Esophagus squamous epithelium (tissue), 5 donors: ENCODE measurements at regions not wholly inside any gene's neighbourhood (a gene's known extent, or its start where the extent isn't known, plus 50 kb on each side); places are given as distances from the start of the nearest gene placed in this dataset.

Experiments
- DNase-seq: peaks from one replicate; lab custom pipeline; 2025; lab: John Stamatoyannopoulos, UW
- H3K27ac ChIP-seq, 4 donors: fragments of 200-600 bp; sonication (generic); one replicate each; pipeline ENCODE4 v1.5.1; 2016 to 2019; ENCODE audit warnings: mild to moderate bottlenecking in 1 of 4
- H3K27me3 ChIP-seq, 4 donors: fragments of 200-600 bp; sonication (generic); 1 replicate in 3 of 4; 2 replicates in 1 of 4; pipeline versions ENCODE4 v1.5.1 to v1.6.0; 2017 to 2021; ENCODE audit warnings: antibody characterized with exemption in 1 of 4
- H3K36me3 ChIP-seq, 3 donors: fragments of 200-600 bp; sonication (generic); one replicate each; pipeline ENCODE4 v1.5.1; 2016 to 2019
- H3K4me1 ChIP-seq, 3 donors: fragments of 200-600 bp; sonication (generic); one replicate each; pipeline ENCODE4 v1.5.1; 2017 to 2019
- H3K4me3 ChIP-seq, 4 donors: fragments of 200-600 bp; sonication (generic); 1 replicate in 3 of 4; 2 replicates in 1 of 4; pipeline ENCODE4 v1.5.1; 2016 to 2019; ENCODE audit warnings: mild to moderate bottlenecking in 2 of 4, moderate library complexity in 1 of 4
- H3K9me3 ChIP-seq, 3 donors: fragments of 200-600 bp; sonication (generic); one replicate each; pipeline ENCODE4 v1.5.1; 2016 to 2019
- POLR2A ChIP-seq, 4 donors: fragments of 450-650 bp; IDR thresholded peaks; one replicate each; pipeline ENCODE4 v1.6.1; 2017; ENCODE audit warnings: antibody characterized with exemption in 4 of 4, mild to moderate bottlenecking in 4 of 4, moderate library complexity in 3 of 4
- WGBS, 2 donors: methylation state at CpG; one replicate each; pipeline ENCODE4 v1.1.5; 2018; 5-methylcytosine and 5-hydroxymethylcytosine counted together
- intact Hi-C: fragments of 100-400 bp; cut with DNase I; formaldehyde crosslinking; loops from one replicate; pipeline ENCODE4 v1.15.0; 2022
- TF ChIP-seq, protein P1 (sequence below), 6 experiments: fragments of 450-650 bp in 4 of 6; fragments of 200-600 bp in 2 of 6; sonication (generic) in 2 of 6; IDR thresholded peaks; one replicate each; pipeline ENCODE4 v1.5.1; 2016 to 2019; ENCODE audit warnings: antibody characterized with exemption in 6 of 6, mild to moderate bottlenecking in 4 of 6, moderate library complexity in 4 of 6
- donor health status: DM: yes; HTN: yes; CAD: no.

DNA sequence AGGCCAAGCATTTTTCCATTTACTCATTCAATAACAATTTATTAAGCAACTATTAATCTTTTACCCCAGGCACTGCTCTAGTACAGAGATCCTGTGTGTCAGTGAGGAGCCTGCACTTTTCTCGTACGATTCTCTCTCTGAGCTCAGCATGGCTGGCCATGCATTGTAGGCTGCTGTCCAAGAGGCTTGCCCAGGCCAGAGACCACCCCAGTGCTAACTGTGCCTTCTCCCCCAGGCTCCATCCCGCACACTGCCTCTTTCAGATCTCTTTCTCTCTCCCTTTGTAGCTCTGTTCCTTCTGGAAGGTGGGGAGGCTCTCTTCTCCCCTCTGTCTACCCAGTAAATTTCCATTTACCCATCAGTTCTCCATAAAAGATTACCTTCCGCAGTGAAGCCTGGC lies 101.0 kb upstream of the IKZF1 start:
- DNase-seq: no peak
- Histone ChIP-seq H3K9me3 (no peaks in the 10 kb centered on the region), H3K4me3 (no peak overlapping the region), H3K4me1 (no peaks in the 10 kb centered on the region), H3K27ac (no peak overlapping the region), H3K27me3 (peaks cover 0 to 9% (median 0%) of the 10 kb centered on the region in 4 donors), H3K36me3 (no peaks in the 10 kb centered on the region)
- TF ChIP-seq, protein P1, sequence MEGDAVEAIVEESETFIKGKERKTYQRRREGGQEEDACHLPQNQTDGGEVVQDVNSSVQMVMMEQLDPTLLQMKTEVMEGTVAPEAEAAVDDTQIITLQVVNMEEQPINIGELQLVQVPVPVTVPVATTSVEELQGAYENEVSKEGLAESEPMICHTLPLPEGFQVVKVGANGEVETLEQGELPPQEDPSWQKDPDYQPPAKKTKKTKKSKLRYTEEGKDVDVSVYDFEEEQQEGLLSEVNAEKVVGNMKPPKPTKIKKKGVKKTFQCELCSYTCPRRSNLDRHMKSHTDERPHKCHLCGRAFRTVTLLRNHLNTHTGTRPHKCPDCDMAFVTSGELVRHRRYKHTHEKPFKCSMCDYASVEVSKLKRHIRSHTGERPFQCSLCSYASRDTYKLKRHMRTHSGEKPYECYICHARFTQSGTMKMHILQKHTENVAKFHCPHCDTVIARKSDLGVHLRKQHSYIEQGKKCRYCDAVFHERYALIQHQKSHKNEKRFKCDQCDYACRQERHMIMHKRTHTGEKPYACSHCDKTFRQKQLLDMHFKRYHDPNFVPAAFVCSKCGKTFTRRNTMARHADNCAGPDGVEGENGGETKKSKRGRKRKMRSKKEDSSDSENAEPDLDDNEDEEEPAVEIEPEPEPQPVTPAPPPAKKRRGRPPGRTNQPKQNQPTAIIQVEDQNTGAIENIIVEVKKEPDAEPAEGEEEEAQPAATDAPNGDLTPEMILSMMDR (IDR thresholded peaks at IDR 0.05): no peak
- TF ChIP-seq POLR2A (IDR thresholded peaks at IDR 0.05): no peak
- WGBS, 2 donors: 73 to 79% methylated on average over 4 of the region's 4 CpGs
- intact Hi-C loops: no loop called here

DNA sequence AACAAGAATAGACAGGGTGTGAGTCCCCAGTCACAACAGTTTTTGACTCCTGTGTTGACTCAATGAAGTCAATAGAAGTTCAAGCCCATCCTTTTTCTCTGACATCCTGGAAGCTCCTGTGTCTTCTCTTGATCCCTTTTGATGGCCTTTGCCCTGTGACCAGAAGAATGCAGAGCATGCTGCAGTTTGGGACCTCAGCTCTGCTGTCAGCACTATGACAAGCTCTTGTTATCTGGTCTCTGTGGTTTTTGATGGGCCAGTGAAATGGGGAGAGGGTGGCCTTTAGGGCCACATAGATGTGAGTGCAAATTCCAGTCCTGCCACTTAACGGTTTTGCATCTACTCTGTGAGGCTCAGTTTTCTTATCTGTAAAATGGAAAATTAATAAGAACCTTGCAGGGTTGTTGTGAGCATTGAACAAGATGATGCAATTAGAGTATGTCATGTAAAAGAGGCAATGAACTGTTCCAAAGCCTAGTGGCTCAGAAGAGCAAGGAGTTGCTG lies 102.4 kb upstream of the IKZF1 start:
- WGBS, 2 donors: 58 to 83% methylated on average over 1 of the region's 1 CpG
- TF ChIP-seq, protein P1 (IDR thresholded peaks at IDR 0.05): no peak
- no peak for TF ChIP-seq POLR2A (IDR thresholded peaks at IDR 0.05)
- DNase-seq: no peak

DNA sequence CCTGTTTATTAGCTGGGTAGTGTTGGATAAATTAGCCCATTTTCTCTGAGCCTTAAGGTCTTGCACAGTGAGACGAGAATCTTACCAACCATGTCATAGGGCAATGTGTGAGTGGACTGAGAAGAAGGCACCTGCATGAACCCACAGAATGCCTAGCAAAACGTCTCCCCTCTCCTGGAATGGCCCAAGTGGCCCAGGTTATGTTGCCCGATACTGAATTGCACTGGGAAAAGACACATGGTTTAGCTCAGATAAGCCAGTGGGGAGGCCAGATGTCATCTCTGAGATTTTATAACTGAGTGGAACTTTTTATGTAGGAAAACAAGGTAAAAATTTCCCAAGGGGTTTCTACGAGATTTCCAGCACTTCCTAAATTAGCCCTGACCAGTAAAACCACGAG lies 104.7 kb upstream of the IKZF1 start:
- no peaks in the 10 kb centered on the region for H3K36me3 ChIP-seq
- H3K9me3 ChIP-seq: no peaks in the 10 kb centered on the region
- WGBS, 2 donors: 44 to 51% methylated on average over 5 of the region's 5 CpGs
- no peaks in the 10 kb centered on the region for H3K4me1 ChIP-seq
- DNase-seq: no peak
- no peak overlapping the region for H3K4me3 ChIP-seq
- TF ChIP-seq, protein P1 (IDR thresholded peaks at IDR 0.05): no peak
- TF ChIP-seq POLR2A (IDR thresholded peaks at IDR 0.05): no peak
- H3K27ac ChIP-seq: no peak overlapping the region
- intact Hi-C loops: no loop called here
- no peaks in the 10 kb centered on the region for H3K27me3 ChIP-seq

More for the DNA sequence above, 102.4 kb upstream of the IKZF1 start:
- no peaks in the 10 kb centered on the region for H3K36me3 ChIP-seq
- H3K9me3 ChIP-seq: no peaks in the 10 kb centered on the region
- intact Hi-C loops: no loop called here
- H3K27ac ChIP-seq: no peak overlapping the region
- peaks cover 0 to 5% (median 0%) of the 10 kb centered on the region in 4 donors for H3K27me3 ChIP-seq
- H3K4me1 ChIP-seq: no peaks in the 10 kb centered on the region
- no peak overlapping the region for H3K4me3 ChIP-seq

DNA sequence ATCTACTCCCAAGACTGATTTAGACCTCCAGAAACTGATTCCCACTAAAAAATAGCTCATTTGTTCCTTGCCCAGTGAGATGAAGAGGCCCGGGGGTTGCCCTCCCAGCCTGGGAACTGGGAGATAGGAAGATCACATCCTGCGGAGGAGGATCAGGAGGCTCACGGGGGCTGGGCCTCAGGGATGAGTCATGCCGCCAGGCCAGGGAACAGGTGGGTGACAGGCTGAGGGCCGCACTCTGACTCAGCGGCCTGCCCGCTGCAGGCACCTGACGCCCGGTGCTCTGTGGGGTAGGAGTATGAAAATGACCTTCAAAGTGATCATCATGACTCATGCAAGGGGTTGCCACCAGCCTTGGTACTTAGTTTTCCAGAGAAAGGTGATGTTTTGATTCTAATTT lies 104.5 kb upstream of the ZPBP start:
- 44 to 48% methylated on average over 3 to 7 of the region's 9 CpGs for WGBS, 2 donors
- no peak for DNase-seq
- no peaks in the 10 kb centered on the region for H3K4me1 ChIP-seq
- H3K27me3 ChIP-seq: peaks cover 0 to 5% (median 0%) of the 10 kb centered on the region in 4 donors
- H3K9me3 ChIP-seq: no peaks in the 10 kb centered on the region
- intact Hi-C loops: no loop called here
- H3K4me3 ChIP-seq: no peak overlapping the region
- H3K27ac ChIP-seq: no peak overlapping the region
- no peaks in the 10 kb centered on the region for H3K36me3 ChIP-seq
- no peak for TF ChIP-seq POLR2A (IDR thresholded peaks at IDR 0.05)
- TF ChIP-seq, protein P1 (IDR thresholded peaks at IDR 0.05): no peak

DNA sequence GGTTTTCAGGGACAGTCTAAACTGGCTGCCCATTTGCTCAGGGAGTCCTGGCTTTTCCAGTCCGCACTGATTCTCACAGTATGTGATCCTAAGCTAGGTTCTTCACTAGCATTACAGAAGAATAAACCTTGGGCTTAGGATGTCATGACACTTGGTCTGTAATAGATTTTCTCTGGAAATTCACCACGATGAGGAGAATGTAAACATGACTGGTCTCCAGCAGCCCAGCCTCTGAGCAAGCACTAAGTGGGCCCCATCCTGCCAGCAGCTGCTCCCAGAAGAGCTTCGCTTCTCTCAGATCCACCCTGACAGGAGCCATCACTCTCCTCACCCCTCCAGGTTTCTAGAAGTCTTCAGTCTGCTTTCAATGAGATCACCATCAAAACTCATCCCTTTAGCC lies 103.7 kb upstream of the ZPBP start:
- intact Hi-C loops: no loop called here
- Histone ChIP-seq H3K4me1 (no peaks in the 10 kb centered on the region), H3K36me3 (no peaks in the 10 kb centered on the region), H3K27me3 (peaks cover 0 to 13% (median 0%) of the 10 kb centered on the region in 4 donors), H3K4me3 (no peak overlapping the region), H3K9me3 (no peaks in the 10 kb centered on the region), H3K27ac (no peak overlapping the region)
- no peak for DNase-seq
- WGBS, 2 donors: 47 to 53% methylated on average over 3 of the region's 3 CpGs
- TF ChIP-seq POLR2A (IDR thresholded peaks at IDR 0.05): no peak
- TF ChIP-seq, protein P1 (IDR thresholded peaks at IDR 0.05): no peak
